Esophagus muscularis mucosa (tissue), 4 donors: ENCODE measurements at regions not wholly inside any gene's neighbourhood (a gene's known extent, or its start where the extent isn't known, plus 50 kb on each side); places are given as distances from the start of the nearest gene placed in this dataset.

ENCODE experiments used
- EP300 ChIP-seq: sonication (generic); formaldehyde crosslinking; IDR thresholded peaks from one replicate; pipeline ENCODE4 v1.6.1; 2017; ENCODE audit warnings: antibody characterized with exemption
- POLR2A ChIP-seq: fragments of 450-650 bp; IDR thresholded peaks from one replicate; pipeline ENCODE4 v1.6.1; 2017; ENCODE audit warnings: antibody characterized with exemption, moderate library complexity, mild to moderate bottlenecking, low read depth
- POLR2AphosphoS5 ChIP-seq, 2 donors: sonication (generic); formaldehyde crosslinking; IDR thresholded peaks; one replicate each; pipeline ENCODE4 v1.6.1; 2017; ENCODE audit warnings: antibody characterized with exemption in 2 of 2
- TF ChIP-seq, protein P1 (sequence below), 3 experiments: fragments of 200-600 bp in 2 of 3; fragments of 450-650 bp in 1 of 3; sonication (generic) in 2 of 3; IDR thresholded peaks; one replicate each; pipeline ENCODE4 v1.5.1; 2017 to 2019; ENCODE audit warnings: antibody characterized with exemption in 3 of 3, mild to moderate bottlenecking in 2 of 3, moderate library complexity in 1 of 3

DNA sequence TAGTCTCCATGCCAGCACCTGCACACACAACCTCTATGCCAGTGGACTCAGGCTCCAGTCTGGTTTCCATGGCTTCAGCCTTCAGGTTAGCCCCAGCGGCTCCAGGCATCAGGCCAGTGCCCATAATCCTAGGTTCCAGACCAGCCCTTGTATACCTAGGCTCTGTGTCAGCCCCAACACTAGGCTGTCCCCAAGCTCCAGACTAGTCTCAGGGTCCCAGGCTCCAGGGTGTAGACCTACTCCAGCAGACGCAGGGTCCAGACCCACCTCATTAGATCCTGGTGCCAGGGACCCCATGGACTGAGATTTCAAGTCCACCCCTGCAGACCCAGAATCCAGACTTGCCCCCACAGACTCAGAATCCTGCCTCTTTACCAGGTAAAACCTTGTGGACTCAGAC, 275.9 kb downstream of the SLC16A7 start:
- TF ChIP-seq, protein P1, sequence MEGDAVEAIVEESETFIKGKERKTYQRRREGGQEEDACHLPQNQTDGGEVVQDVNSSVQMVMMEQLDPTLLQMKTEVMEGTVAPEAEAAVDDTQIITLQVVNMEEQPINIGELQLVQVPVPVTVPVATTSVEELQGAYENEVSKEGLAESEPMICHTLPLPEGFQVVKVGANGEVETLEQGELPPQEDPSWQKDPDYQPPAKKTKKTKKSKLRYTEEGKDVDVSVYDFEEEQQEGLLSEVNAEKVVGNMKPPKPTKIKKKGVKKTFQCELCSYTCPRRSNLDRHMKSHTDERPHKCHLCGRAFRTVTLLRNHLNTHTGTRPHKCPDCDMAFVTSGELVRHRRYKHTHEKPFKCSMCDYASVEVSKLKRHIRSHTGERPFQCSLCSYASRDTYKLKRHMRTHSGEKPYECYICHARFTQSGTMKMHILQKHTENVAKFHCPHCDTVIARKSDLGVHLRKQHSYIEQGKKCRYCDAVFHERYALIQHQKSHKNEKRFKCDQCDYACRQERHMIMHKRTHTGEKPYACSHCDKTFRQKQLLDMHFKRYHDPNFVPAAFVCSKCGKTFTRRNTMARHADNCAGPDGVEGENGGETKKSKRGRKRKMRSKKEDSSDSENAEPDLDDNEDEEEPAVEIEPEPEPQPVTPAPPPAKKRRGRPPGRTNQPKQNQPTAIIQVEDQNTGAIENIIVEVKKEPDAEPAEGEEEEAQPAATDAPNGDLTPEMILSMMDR (IDR thresholded peaks at IDR 0.05) = no peak
- TF ChIP-seq POLR2A (no peak), POLR2AphosphoS5 (IDR thresholded peaks at IDR 0.05) (no peak), EP300 (no peak)
